Activated CD8-positive, alpha-beta T cell treated with anti-CD3 and anti-CD28 coated beads for 36 hours (primary cell): ENCODE measurements at regions not wholly inside any gene's neighbourhood (a gene's known extent, or its start where the extent isn't known, plus 50 kb on each side); places are given as distances from the start of the nearest gene placed in this dataset.

ENCODE experiments used
- ATAC-seq: fragments of 200-7000 bp; cut with Tn5 transposase; one replicate; pipeline ENCODE4 v1.10.0; 2021; ENCODE audit warnings: mild to moderate bottlenecking, moderate library complexity
- CTCF ChIA-PET: fragments of 350-600 bp; sonication (Branson Sonifier 250); formaldehyde crosslinking; loops from one replicate; lab custom pipeline; 2021; ENCODE audit warnings: antibody characterized with exemption; lab: Charles Lee
- POLR2A ChIA-PET: fragments of 350-600 bp; sonication (Branson Sonifier 250); formaldehyde crosslinking; loops from one replicate; lab custom pipeline; 2021; ENCODE audit warnings: antibody characterized with exemption; lab: Charles Lee
- DNase-seq: peaks from one replicate; pipeline ENCODE4 v3.0.0-alpha.2; 2020
- H3K27ac Mint-ChIP-seq: one replicate; pipeline ENCODE4 v1.8.0; 2021; ENCODE audit warnings: mild to moderate bottlenecking, mixed read lengths
- H3K27me3 Mint-ChIP-seq: one replicate; pipeline ENCODE4 v1.8.0; 2021; ENCODE audit warnings: mixed read lengths
- H3K36me3 Mint-ChIP-seq: one replicate; pipeline ENCODE4 v1.8.0; 2021; ENCODE audit warnings: low read depth, mixed read lengths
- H3K4me1 Mint-ChIP-seq: one replicate; pipeline ENCODE4 v1.8.0; 2021; ENCODE audit warnings: low read depth, mixed read lengths
- H3K4me3 Mint-ChIP-seq: one replicate; pipeline ENCODE4 v1.8.0; 2021; ENCODE audit warnings: mild to moderate bottlenecking, moderate library complexity, mixed read lengths
- H3K9me3 Mint-ChIP-seq: one replicate; pipeline ENCODE4 v1.8.0; 2021; ENCODE audit warnings: mixed read lengths
- CTCF ChIP-seq: fragments of 200-600 bp; IDR thresholded peaks from one replicate; pipeline ENCODE4 v1.8.0; 2022; ENCODE audit warnings: antibody characterized with exemption, mild to moderate bottlenecking
- intact Hi-C: fragments of 100-400 bp; cut with micrococcal nuclease; formaldehyde crosslinking; loops from one replicate; pipeline ENCODE4 v1.10.0; 2022

GRCh38 chr2:181396256-181397123, 60.7 kb upstream of the ITGA4 start:
- DNase-seq (no peak), ATAC-seq (no peak)
- TF ChIP-seq CTCF: no peak
- Mint-ChIP-seq H3K27me3 (no peaks in the 10 kb centered on the region), H3K36me3 (peaks cover 2% of the 10 kb centered on the region), H3K4me1 (peaks cover 34% of the 10 kb centered on the region), H3K9me3 (peaks cover 2% of the 10 kb centered on the region), H3K27ac (no peak overlapping the region), H3K4me3 (no peak overlapping the region)
- ChIA-PET POLR2A (no interaction called here), CTCF (interaction anchor here (0.9 kb wide), 1 partner anchor 24 kb away, joined by 3 read pairs; no protein-coding TSS in a partner anchor)
- intact Hi-C loops: no loop called here

DNA sequence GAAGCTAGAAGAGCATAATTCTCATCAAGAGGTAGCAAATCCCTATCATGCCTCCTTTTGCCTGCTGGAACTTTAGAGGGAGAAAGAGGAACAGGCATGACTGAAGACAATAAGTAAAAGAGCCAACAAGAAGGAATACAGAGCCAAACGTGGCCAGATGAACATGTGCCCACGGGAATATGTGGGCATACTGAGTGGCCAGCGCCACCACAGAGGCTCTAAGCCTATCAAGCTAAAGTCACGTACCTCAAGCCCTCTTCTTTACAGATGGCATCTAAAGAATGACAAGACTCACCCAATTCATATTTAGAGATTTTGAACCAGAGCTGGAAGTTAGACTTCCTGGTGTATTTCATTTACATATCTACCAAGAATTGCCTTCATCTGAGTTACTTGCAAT, 59.9 kb upstream of the ITGA4 start:
- Mint-ChIP-seq H3K9me3 (peaks cover 2% of the 10 kb centered on the region), H3K27me3 (no peaks in the 10 kb centered on the region), H3K36me3 (peaks cover 2% of the 10 kb centered on the region), H3K4me1 (peaks cover 29% of the 10 kb centered on the region), H3K4me3 (no peak overlapping the region), H3K27ac (no peak overlapping the region)
- ChIA-PET CTCF (no interaction called here), POLR2A (no interaction called here)
- ATAC-seq (no peak), DNase-seq (no peak)
- intact Hi-C loops: no loop called here
- no peak for TF ChIP-seq CTCF

GRCh38 chr2:181398000-181398399, 59.2 kb upstream of the ITGA4 start:
- intact Hi-C loops: no loop called here
- H3K4me1 Mint-ChIP-seq: peaks cover 31% of the 10 kb centered on the region
- ATAC-seq: no peak
- H3K27me3 Mint-ChIP-seq: no peaks in the 10 kb centered on the region
- H3K27ac Mint-ChIP-seq: no peak overlapping the region
- H3K4me3 Mint-ChIP-seq: no peak overlapping the region
- CTCF ChIA-PET: interaction anchor here (1.3 kb wide), 2 partner anchors 9 to 293 kb away, joined by 3 to 4 read pairs; no protein-coding TSS in a partner anchor
- no peak for TF ChIP-seq CTCF
- DNase-seq: no peak
- peaks cover 2% of the 10 kb centered on the region for H3K36me3 Mint-ChIP-seq
- POLR2A ChIA-PET: no interaction called here
- peaks cover 2% of the 10 kb centered on the region for H3K9me3 Mint-ChIP-seq

DNA sequence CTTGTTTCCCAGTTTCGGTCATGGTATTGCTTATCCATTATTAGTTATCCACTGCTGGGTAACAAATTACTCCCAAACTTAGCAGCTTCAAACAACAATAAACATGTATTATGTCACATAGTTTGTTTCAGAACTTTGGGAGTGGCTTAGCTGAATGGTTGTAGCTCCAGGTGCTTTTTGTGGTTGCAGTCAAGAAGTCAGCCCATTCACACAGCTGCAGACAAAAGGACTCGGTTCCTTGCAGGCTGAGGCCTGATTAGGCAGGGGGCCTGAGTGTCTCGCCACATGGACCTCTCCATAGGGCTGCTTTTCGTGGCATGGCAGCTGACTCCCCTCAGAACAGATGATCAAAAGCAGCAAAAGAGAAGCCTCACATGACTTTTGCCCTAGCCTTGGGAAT, 58.2 kb upstream of the ITGA4 start:
- no peak for TF ChIP-seq CTCF
- Mint-ChIP-seq H3K27ac (no peak overlapping the region), H3K4me1 (peaks cover 26% of the 10 kb centered on the region), H3K36me3 (peaks cover 2% of the 10 kb centered on the region), H3K4me3 (no peak overlapping the region), H3K27me3 (no peaks in the 10 kb centered on the region), H3K9me3 (peaks cover 2% of the 10 kb centered on the region)
- ChIA-PET CTCF (interaction anchor here (1.3 to 1.5 kb wide), 4 partner anchors 8 to 294 kb away, joined by 3 to 4 read pairs (median 4); no protein-coding TSS in a partner anchor), POLR2A (no interaction called here)
- DNase-seq (no peak), ATAC-seq (no peak)
- intact Hi-C loops: no loop called here

GRCh38 chr2:181404472-181404871, 52.7 kb upstream of the ITGA4 start:
- Mint-ChIP-seq H3K27ac (no peak overlapping the region), H3K27me3 (no peaks in the 10 kb centered on the region), H3K4me1 (peaks cover 9% of the 10 kb centered on the region), H3K9me3 (no peaks in the 10 kb centered on the region), H3K36me3 (no peaks in the 10 kb centered on the region), H3K4me3 (no peak overlapping the region)
- no peak for TF ChIP-seq CTCF
- POLR2A ChIA-PET: interaction anchor here (1.0 kb wide), 1 partner anchor 10 kb away, joined by 5 read pairs; no protein-coding TSS in a partner anchor
- ATAC-seq (no peak), DNase-seq (no peak)
- intact Hi-C loops: no loop called here
- CTCF ChIA-PET: no interaction called here
